Stomach (tissue), 8 donors: ENCODE measurements at regions not wholly inside any gene's neighbourhood (a gene's known extent, or its start where the extent isn't known, plus 50 kb on each side); places are given as distances from the start of the nearest gene placed in this dataset.

Source experiments
- DNase-seq, 2 donors: peaks; one replicate each; pipeline versions ENCODE4 v3.0.0 to v3.0.0-alpha.2; 2013 to 2019
- H3K27ac ChIP-seq, 5 donors: fragments of 200-600 bp in 4 of 5; sonication (generic) in 4 of 5; one replicate each; pipeline ENCODE4 v1.5.1; 2013 to 2019; ENCODE audit warnings: mild to moderate bottlenecking in 1 of 5, moderate library complexity in 1 of 5
- H3K27me3 ChIP-seq, 3 donors: fragments of 200-600 bp; sonication (generic); one replicate each; pipeline ENCODE4 v1.5.1; 2017 to 2019; ENCODE audit warnings: mixed run types in 1 of 3
- H3K36me3 ChIP-seq, 4 donors: fragments of 200-600 bp; sonication (generic); 1 replicate in 3 of 4; 2 replicates in 1 of 4; pipeline ENCODE4 v1.5.1; 2016 to 2019
- H3K4me1 ChIP-seq, 4 donors: fragments of 200-600 bp; sonication (generic); one replicate each; pipeline ENCODE4 v1.5.1; 2016 to 2019
- H3K4me3 ChIP-seq, 4 donors: fragments of 200-600 bp; sonication (generic) in 3 of 4; one replicate each; pipeline ENCODE4 v1.5.1; 2016 to 2019; ENCODE audit warnings: mild to moderate bottlenecking in 1 of 4
- H3K9me3 ChIP-seq, 4 donors: fragments of 200-600 bp; sonication (generic); one replicate each; pipeline ENCODE4 v1.5.1; 2016 to 2019
- CTCF ChIP-seq, 7 experiments: fragments of 450-650 bp in 4 of 7; fragments of 200-600 bp in 3 of 7; sonication (generic) in 3 of 7; IDR thresholded peaks; one replicate each; pipeline ENCODE4 v1.5.1; 2016 to 2019; ENCODE audit warnings: antibody characterized with exemption in 7 of 7, control low read depth in 2 of 7, mild to moderate bottlenecking in 1 of 7
- EP300 ChIP-seq: sonication (generic); formaldehyde crosslinking; IDR thresholded peaks from one replicate; pipeline ENCODE4 v1.6.1; 2017; ENCODE audit warnings: antibody characterized with exemption
- POLR2A ChIP-seq, 4 donors: fragments of 450-650 bp; IDR thresholded peaks; one replicate each; pipeline ENCODE4 v1.6.1; 2016; ENCODE audit warnings: antibody characterized with exemption in 4 of 4, control low read depth in 2 of 4, mild to moderate bottlenecking in 1 of 4, moderate library complexity in 1 of 4
- POLR2AphosphoS5 ChIP-seq, 3 donors: sonication (generic); formaldehyde crosslinking; IDR thresholded peaks; one replicate each; pipeline ENCODE4 v1.6.1; 2016; ENCODE audit warnings: antibody characterized with exemption in 3 of 3
- WGBS, 5 donors: extraction: QIAGEN DNeasy Blood & Tissue Kit in 3 of 5; methylation state at CpG; one replicate each; pipeline versions ENCODE4 v1.1.5 to v1.1.7; 2013 to 2018; 5-methylcytosine and 5-hydroxymethylcytosine counted together
- intact Hi-C: fragments of 100-400 bp; cut with DNase I; formaldehyde crosslinking; loops from one replicate; pipeline ENCODE4 v1.15.1; 2023; ENCODE audit warnings: low total_unique reads
- donor health status: healthy with polysubstance abuse.
- donor health status: Bipolar disorder and iron deficiency.
- donor health status: healthy.

- Histone ChIP-seq H3K4me1 (no peaks in the 10 kb centered on the region), H3K4me3 (no peak overlapping the region), H3K27me3 (no peaks in the 10 kb centered on the region), H3K9me3 (no peaks in the 10 kb centered on the region), H3K36me3 (no peaks in the 10 kb centered on the region), H3K27ac (no peak overlapping the region)
- 91 to 97% (median 94%) methylated on average over 1 of the region's 1 CpG for WGBS, 5 donors
- no peak for TF ChIP-seq POLR2AphosphoS5 (IDR thresholded peaks at IDR 0.05)
- TF ChIP-seq EP300, result no peak
- TF ChIP-seq POLR2A (IDR thresholded peaks at IDR 0.05), result no peak
- no peak for TF ChIP-seq CTCF (IDR thresholded peaks at IDR 0.05)
- DNase-seq, result no peak
- intact Hi-C loops, result no loop called here
Measured at GRCh38 chr7:84693483-84693882, 493.4 kb downstream of the SEMA3D start.

GRCh38 chr7:84688671-84689070 lies 494.1 kb upstream of the SEMA3A start:
- H3K9me3 ChIP-seq, result no peaks in the 10 kb centered on the region
- intact Hi-C loops, result no loop called here

GRCh38 chr7:84686373-84686772 lies 491.8 kb upstream of the SEMA3A start:
- Histone ChIP-seq H3K4me1 (no peaks in the 10 kb centered on the region), H3K36me3 (no peaks in the 10 kb centered on the region), H3K27ac (no peak overlapping the region), H3K4me3 (no peak overlapping the region), H3K27me3 (no peaks in the 10 kb centered on the region), H3K9me3 (no peaks in the 10 kb centered on the region)
- WGBS, 5 donors, result 52 to 76% (median 67%) methylated on average over 1 of the region's 1 CpG
- TF ChIP-seq POLR2AphosphoS5 (IDR thresholded peaks at IDR 0.05), result no peak
- no peak for TF ChIP-seq POLR2A (IDR thresholded peaks at IDR 0.05)
- no peak for TF ChIP-seq EP300
- TF ChIP-seq CTCF (IDR thresholded peaks at IDR 0.05), result no peak
- no peak for DNase-seq
- intact Hi-C loops, result no loop called here

More at GRCh38 chr7:84688671-84689070, 494.1 kb upstream of the SEMA3A start:
- TF ChIP-seq CTCF (IDR thresholded peaks at IDR 0.05), result no peak
- TF ChIP-seq POLR2AphosphoS5 (IDR thresholded peaks at IDR 0.05), result no peak
- no peak for TF ChIP-seq POLR2A (IDR thresholded peaks at IDR 0.05)
- no peak for TF ChIP-seq EP300
- H3K4me1 ChIP-seq, result no peaks in the 10 kb centered on the region
- no peak overlapping the region for H3K27ac ChIP-seq
- H3K27me3 ChIP-seq, result no peaks in the 10 kb centered on the region
- no peak for DNase-seq
- no peaks in the 10 kb centered on the region for H3K36me3 ChIP-seq
- H3K4me3 ChIP-seq, result no peak overlapping the region

- Histone ChIP-seq H3K4me3 (no peak overlapping the region), H3K9me3 (no peaks in the 10 kb centered on the region), H3K27ac (no peak overlapping the region), H3K27me3 (no peaks in the 10 kb centered on the region), H3K4me1 (no peaks in the 10 kb centered on the region), H3K36me3 (no peaks in the 10 kb centered on the region)
- TF ChIP-seq POLR2AphosphoS5 (IDR thresholded peaks at IDR 0.05), result no peak
- TF ChIP-seq EP300, result no peak
- TF ChIP-seq CTCF (IDR thresholded peaks at IDR 0.05), result no peak
- no peak for TF ChIP-seq POLR2A (IDR thresholded peaks at IDR 0.05)
- DNase-seq, result no peak
- intact Hi-C loops, result no loop called here
- 87 to 100% (median 94%) methylated on average over 1 of the region's 1 CpG for WGBS, 5 donors
Measured at GRCh38 chr7:84684836-84685480, 490.4 kb upstream of the SEMA3A start.
